ENCODE measurements at regions not wholly inside any gene's neighbourhood (a gene's known extent, or its start where the extent isn't known, plus 50 kb on each side); places are given as distances from the start of the nearest gene placed in this dataset.
"Not testable (repeated sequence)": the region's sequence is repeated elsewhere in the genome, so short reads cannot be mapped to it uniquely, and the experiment has no call there.

DNA sequence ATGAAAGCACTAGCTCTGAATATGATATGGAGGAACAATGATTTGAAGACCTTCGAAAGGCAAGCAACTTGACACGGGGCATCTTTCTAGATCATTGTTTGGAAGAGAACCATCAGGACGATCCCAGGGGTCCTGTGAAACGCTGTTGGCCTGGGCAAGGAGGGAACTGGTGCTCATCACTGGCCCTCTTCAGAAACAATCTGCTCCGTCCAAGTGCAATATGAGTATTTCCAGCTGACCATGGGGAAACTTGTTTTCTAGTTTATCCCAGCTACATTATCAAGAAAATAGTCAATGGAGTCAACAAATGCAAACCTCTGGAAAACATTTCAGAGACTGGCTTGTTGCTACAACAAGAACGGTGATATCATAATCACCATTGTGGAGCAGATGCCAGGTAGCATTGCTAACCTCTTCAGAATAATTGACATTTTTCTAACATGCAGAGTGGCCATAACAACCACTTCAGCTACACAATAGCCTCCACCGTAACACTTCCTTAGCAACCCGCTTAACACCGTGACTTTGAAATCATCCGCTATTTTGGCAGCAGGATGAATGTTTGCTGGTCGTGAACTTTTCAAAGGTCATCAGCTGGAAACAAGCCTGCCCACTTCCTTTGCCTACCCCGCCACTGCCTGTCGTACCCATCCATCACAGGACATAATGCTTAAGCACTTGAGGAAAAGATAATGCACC lies 112.0 kb upstream of the PDE10A start:
- no peak for DNase-seq

DNA sequence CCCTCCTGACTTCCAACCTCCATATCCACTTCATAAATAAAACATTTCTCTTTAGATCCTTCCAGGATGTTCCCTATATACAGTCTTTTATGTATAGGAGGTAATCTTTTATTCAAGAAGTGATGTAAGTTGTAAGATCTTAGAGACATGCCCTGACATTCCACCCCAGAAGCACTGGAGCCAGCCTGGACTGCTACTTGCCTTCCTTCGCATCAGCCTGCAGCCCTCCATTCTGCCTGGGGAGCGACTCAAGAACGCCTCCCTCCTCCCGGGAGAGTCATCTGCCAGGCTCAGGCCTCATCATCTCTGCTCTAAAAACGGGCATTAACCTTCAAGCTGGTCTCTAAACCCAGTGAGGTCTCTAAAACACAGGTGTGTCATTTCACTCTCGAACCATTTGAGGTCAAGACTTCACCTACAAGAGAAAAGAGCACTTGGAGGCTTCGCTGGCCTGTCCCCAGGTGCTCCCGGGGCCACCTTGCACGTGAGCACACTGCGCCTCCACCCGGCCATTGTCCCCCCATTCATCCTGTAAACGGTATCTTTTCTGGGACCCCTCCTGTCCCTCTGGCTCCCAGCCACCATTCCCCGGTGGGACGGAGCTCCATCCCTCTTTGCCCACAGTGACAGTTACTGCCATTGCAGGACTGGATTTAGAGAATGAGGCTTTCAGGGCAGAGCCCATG lies 107.5 kb upstream of the PDE10A start:
- no peak for DNase-seq

DNA sequence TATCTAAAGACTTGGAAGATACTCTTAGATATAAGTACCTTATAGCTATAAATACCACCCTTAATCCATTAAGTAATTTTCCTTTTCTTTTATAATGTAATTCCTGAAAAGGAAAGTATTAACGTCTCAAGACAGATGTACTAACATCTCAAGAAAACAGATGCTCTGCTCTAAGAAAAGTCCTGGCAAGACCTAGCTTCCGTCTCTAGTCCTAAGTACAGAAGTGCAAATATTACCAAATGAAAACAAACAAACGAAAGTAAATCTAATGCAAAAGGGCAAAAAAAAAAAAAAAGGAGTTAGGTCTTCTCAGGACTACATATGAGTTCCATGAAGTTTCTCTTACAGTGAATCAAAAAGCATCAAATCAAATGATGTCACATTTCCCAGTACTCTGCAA lies 106.8 kb upstream of the PDE10A start:
- DNase-seq: no peak

DNA sequence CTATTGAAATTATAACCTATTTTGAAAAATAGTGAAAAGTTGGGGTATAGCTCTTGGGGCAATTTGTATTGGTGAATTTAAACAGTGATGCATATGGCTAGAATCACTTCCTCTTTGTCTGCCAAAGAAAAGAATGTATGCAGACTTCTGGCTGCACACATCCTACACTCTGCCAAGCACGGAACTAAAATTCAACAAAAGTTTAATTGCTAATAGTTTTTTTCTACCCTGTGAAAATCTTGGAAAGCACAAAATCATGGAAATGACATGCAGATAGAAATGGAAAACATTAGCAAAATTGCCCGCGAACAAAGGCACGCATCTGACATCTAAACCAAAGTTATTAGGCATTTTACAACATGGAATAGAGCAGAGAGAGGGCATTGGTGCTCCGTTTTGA lies 106.4 kb upstream of the PDE10A start:
- no peak for DNase-seq

DNA sequence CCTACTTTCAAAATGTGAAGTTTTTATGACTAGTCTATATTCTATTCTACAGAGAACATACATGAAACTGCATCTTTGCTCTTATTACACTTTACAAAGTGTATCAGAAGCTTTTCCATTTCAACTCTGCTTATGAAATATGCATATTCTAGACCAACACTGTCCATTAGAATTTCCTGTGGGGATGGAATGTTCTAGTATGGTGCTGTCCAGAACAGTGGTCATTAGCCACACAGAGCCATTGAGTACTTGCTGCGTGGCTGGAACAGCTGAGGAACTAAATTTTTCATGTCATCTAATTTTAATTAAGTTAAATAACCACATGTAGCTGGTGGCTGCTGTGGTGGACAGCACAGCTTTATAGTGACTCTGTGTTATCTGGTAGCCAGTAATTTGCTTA lies 105.9 kb upstream of the PDE10A start:
- DNase-seq: no peak

DNA sequence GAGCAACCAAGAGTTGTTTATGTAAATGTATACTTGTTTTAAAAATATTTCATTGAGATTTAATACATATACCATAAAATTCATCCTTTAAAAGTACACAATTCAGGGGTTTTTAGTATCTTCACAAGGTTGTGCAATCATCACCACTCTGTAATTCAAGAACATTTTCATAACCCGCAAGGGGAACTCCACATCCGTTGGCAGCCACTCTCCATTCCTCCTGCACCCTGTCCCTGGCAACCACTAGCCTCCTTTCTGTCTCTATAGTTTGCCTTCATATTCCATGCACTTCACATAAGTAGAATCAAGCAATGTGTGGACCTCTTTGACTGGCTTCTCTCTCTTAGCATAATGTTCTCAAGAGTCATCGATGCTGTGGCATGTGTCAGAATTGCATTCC lies 104.2 kb upstream of the PDE10A start:
- DNase-seq: no peak

DNA sequence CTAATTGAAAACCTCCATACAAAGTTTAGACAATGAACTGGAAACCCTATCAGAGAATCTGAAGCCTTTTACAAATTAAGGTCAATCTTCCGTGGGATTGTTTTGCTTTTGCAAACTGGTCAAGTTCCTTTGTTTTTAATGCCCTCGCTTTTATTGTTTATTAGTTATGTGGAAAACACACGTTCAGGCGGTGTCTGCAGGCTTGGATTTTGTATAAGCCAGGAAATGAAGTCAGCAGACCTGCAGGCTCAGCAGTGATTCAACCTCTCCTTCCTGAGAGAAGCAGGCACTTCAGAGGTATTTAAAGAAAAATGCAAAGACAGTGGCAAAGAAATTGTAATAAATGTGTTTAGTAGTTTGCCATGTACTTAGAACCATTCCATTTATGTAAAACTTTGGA lies 103.4 kb upstream of the PDE10A start:
- DNase-seq: no peak

DNA sequence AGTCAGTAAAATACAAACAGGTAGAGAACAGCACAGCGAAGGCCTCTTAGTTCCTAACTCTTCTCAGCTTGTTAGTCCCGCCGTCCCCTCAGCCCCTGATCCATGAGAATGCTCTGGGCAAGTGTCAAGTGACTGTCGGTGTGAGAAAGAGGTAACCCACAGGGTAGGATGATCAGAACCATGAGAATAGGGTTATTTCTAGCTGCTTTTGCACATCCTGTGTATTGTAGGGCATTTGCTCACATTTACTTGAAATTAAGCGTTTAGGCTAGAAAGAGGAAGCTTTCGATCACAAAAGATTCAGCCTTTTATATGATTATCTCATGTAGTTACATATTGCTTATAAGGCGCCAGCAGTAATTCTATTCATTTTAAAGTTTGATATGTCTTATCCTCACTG lies 103.0 kb upstream of the PDE10A start:
- DNase-seq: no peak

DNA sequence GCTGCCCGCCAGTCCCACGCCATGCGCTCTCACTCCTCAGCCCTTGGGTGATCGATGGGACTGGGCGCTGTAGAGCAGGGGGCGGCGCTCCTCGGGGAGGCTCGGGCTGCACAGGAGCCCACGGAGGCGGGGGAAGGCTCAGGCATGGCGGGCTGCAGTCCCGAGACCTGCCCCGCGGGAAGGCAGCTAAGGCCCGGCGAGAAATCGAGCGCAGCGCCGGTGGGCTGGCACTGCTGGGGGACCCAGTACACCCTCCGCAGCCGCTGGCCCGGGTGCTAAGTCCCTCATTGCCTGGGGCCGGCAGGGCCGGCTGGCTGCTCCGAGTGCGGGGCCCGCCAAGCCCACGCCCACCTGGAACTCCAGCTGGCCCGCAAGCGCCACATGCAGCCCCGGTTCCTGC lies 102.2 kb upstream of the PDE10A start:
- DNase-seq: not testable (repeated sequence)

DNA sequence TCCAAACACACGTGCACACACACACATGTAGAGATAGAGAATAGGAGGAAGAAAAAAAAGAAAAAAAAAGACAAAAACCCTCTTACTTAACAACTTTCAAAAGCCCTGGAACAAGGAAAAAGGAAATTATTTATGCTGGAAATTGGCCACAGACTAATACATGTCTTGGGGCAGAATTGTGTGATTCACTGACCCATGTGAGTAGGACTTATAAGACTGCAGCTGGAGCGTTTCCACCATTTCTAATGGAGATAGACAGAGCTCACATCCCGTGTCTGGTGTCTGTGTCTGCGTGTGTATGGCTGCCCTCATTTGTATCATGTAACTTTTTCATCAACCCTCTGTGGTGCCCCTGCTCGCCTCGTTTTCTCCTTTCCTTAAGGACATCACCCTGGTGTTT lies 99.8 kb upstream of the PDE10A start:
- no peak for DNase-seq

DNA sequence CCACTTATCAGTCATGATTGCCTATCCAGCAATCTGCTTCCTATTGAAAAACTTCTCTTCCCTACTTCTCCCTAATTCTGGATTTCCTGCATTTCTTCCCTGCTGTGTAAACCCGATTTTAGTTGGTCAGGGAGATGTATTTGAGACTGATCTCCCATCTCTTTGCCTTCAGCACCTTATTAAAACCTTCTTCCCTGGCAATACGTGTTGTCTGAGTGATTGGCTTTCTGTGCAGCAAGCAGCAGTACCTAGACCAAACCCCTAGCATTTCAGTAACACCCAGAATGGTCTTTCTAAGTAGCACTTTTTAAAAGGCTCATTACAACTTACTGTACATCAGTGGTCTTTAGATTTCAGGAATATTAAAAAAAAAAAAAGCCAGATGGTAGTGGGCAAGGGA lies 99.1 kb upstream of the PDE10A start:
- no peak for DNase-seq

DNA sequence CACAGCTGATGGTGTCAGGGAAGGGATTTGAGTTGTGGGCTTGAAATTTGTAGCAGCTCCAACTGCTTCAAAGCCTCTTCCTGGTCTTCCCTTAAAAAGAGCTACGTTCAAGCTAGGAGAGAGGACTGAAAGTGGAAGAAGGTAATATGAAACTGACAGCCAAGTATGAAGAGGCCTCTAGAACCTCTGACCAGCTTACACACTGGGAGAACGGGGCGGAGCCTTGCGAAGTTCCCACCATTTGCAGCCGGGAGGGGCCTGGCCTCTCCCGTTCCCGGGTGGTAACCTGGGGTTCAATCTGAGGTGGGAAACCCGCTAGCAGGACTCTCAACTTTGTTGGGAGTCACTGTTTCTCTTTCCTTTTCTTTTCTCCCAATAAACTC lies 97.8 kb upstream of the PDE10A start:
- no peak for DNase-seq

DNA sequence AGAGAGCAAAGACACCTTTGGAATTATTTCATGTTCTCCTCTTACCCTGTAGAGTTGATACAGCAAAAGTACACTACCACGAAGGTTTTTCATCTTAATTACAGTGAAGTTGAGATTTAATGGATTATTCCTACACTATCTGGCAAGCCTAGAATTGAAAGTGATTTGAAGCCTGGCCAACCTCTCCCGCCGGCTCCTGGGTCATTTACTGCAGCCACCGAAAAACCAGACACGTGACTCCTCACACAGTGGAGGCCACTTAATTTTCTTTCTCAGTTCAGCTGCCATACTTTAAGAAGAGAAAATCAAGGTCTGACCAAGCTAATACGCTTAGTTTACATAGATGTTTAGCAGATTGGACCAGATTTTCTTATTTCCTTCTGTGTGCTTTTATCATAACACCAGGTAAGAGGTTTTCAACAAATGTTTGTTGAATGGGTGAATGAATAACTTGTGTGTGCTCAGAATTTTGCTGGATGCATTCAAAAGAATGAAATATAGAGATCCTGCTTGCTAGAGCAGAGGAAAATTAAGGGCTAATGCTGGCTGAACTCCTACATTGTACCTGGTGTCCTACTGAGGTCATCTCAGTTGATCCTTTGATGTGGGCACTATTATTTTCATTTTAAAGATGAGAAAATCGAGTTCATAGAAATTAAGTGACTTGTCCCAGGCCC lies 97.2 kb upstream of the PDE10A start:
- no peak for DNase-seq

DNA sequence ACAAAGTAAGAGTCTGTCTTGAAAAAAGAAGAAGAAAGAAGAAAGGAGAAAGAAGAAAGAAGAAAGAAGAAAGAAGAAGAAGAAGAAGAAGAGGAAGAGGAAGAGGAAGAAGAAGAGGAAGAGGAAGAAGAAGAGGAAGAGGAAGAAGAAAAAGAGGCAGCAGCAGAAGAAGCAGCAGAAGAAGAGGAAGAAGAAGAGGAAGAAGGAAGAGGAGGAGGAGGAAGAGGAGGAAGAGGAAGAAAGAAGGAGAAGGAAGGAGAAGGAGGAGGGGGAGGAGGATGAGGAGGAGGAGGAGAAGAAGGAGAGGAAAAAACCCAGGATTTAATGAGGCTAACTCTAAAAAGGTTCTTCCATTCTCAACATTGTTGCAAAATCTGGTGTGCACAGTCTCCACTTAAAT lies 95.4 kb upstream of the PDE10A start:
- no peak for DNase-seq

DNA sequence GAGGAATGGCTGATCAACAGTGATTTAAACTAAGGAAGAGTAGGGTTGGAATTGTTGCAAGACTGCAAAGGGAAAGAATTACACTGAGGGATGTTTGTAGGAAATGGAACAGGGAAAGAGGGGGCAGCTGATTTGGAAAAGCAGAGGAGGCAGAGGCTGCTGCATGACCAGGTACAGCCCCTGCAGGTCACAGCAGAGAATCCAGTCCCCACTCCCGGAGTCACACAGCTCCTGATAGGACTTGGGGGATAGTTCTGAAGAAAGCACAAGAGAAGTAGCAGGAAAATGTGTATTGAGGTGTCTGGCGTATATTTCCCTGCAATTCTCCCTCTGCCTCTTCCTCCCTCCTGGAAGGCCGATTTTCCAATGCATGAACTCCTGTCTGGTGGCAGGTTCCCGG lies 92.5 kb upstream of the PDE10A start:
- no peak for DNase-seq

DNA sequence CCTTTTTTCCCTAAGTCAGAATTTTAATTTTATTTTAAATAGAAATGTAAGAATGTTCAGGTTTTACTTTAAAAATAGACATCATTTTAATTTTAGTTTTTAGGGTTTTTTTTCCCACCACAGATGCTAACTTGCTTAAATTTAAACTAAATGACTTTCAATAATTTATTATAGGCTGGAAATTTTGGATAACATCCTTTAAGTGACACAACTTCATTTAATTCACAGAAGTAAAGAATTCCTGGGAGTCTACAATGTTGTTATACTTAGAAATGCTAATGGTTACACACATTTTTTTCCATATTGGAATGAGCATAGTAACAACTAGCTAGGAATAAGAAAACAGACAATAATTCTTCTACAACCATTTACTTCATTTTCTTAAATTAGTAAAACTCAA lies 90.5 kb upstream of the PDE10A start:
- DNase-seq: no peak

DNA sequence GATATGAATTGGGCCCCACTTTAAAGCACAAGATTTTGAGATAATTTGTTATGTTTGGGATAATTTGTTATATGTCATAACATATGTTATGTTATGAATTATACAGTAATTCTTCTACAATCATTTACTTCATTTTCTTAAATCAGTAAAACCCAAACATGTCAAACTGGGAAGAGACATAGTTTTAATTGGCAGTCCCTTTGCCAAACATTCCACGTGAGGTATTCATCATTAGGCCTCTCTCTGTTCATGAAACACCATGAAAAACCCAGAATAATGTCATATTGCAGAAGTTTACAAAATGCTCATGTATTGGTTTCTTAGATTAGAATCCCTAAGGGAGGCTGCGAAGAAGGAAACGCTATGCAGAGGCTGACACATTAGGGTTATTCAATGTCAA lies 89.4 kb upstream of the PDE10A start:
- DNase-seq: no peak

DNA sequence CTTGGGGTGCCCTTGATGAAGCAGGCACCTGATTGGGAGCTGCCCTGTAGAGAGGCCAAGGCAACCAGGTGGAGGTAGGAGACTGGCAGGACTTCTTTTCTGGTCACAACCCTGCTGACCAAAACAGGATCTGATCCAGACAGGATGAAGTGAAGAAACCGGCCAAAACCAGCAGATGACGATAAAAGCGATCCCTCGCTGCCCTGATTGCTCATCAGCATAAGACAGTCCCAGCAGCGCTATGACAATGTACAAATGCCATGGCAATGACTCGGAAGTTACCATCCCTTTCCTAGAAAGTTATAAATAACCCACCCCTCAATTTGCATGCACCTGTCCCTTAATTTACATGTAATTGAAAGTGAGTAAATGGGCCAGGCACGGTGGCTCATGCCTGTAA lies 88.4 kb upstream of the PDE10A start:
- no peak for DNase-seq

DNA sequence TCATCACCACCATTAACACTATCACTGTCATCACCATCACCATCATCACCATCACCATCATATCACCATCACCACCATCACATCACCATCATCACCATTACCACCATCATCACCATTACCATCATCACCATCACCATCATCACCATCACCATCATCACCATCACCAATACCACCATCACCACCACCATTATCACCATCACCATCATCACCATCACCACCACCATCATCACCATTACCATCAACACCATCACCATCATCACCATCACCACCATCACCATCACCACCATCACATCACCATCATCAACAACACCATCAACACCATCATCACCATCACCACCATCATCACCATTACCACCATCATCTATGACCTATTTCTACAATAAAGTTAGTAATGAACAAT lies 86.1 kb upstream of the PDE10A start:
- DNase-seq: no peak

DNA sequence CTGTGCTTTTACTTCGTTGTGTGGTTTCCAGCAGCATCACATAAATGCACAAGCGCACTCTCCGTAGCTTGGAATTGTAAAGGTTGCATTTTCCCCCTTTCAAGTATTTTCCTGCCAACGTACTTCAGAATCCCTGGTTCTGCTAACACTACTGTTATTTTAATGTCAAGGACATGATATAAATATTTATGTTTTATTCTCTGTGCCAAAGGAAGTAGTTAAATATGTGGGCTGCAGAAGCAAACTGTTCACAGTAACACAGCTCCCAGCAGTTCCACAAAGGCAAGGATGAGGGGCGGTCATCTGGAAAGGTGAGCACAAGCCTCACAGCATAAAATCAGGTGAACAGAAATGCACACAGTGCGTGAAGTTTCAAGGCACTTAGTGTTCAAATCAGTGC lies 85.3 kb upstream of the PDE10A start:
- no peak for DNase-seq

DNA sequence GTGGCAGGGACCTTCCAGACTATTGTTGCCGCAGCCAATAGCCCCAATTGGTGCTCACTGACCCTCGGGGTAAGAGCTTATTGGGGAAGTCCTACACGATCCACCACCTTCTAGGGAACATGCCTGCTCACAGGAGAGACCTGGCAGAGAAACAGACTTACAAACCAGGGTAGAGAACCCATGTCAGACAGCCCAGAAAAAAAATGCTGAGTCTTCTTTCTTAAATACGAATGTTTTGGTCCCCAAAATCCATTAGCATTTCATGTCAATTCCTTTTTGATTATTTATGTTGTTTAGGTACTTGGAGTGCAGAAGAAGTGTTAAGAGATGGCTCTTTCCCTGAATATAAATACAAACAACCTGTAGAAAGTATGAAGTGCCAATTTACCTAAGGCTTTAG lies 84.9 kb upstream of the PDE10A start:
- DNase-seq: no peak

DNA sequence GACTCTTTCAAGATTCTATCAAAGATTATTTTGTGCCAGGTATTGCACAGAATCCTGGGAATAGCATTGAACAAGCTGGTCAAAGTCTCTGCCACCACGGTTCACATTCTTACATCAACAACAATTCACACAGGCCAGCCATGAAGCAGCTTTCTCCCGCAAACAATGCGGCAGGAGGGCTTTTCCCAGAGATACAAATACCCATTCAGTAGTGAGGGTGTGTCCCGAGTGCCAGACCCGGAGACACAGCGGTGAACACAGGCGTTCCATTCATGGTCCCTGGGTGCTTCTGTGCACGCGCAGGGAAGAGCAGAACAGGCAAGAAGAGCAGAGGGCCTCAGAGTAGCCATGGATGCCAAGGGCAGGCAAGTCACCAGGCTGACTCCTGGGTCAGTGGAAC lies 83.3 kb upstream of the PDE10A start:
- DNase-seq: no peak

DNA sequence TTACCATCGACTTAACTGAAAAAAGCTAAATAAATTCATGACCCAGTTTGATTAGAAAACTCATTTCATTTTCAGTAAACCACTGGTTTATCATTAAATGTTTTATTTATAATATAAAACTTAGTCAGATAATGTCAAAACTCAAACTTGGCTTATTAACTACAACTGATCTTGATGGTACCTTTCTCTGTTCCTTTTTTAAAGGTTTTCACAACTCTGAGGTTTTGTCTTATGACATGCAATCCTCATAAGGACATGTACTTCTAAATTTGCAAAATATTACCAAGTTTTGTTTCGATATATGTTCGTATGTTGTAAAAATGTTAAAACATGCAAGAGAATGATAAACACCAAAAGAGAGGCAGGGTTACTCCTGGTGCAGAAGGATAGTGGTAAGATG lies 82.5 kb upstream of the PDE10A start:
- no peak for DNase-seq

DNA sequence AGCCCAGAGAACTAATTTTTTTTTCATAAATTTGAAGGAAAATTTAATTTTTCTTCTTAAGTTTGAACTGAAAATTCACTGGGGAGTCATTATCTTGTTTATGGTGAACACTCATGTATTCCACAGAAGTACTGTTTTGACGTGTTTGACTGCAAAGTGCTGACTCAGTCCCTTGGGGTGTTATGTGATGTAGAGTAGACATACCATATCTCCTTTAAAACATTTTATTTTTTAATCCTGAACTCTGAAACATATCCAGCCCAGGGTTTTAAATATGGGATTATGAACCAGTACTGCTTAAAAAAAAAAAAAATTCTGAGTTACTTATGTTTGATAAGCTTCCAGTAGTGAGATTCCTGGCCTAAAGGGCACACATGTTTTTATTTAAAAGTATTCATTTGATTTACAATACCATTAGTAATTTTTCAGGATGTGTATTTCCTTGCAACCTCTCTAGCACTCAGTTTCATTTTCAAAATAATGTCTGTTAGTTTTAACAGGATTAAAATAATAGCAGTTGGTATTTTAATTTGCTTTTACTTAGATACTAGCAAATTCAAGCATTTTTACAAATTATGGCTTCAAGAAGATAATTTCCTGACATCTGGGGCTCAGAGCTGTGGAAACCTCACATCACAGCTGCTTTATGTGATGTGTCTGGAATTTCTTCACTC lies 81.7 kb upstream of the PDE10A start:
- no peak for DNase-seq

Measured in midbrain (tissue), 1 donor.